Stomach (tissue), 8 donors: ENCODE measurements at regions not wholly inside any gene's neighbourhood (a gene's known extent, or its start where the extent isn't known, plus 50 kb on each side); places are given as distances from the start of the nearest gene placed in this dataset.

ENCODE experiments used
- DNase-seq, 2 donors: peaks; one replicate each; pipeline versions ENCODE4 v3.0.0 to v3.0.0-alpha.2; 2013 to 2019
- H3K27ac ChIP-seq, 5 donors: fragments of 200-600 bp in 4 of 5; sonication (generic) in 4 of 5; one replicate each; pipeline ENCODE4 v1.5.1; 2013 to 2019; ENCODE audit warnings: mild to moderate bottlenecking in 1 of 5, moderate library complexity in 1 of 5
- H3K27me3 ChIP-seq, 3 donors: fragments of 200-600 bp; sonication (generic); one replicate each; pipeline ENCODE4 v1.5.1; 2017 to 2019; ENCODE audit warnings: mixed run types in 1 of 3
- H3K36me3 ChIP-seq, 4 donors: fragments of 200-600 bp; sonication (generic); 1 replicate in 3 of 4; 2 replicates in 1 of 4; pipeline ENCODE4 v1.5.1; 2016 to 2019
- H3K4me1 ChIP-seq, 4 donors: fragments of 200-600 bp; sonication (generic); one replicate each; pipeline ENCODE4 v1.5.1; 2016 to 2019
- H3K4me3 ChIP-seq, 4 donors: fragments of 200-600 bp; sonication (generic) in 3 of 4; one replicate each; pipeline ENCODE4 v1.5.1; 2016 to 2019; ENCODE audit warnings: mild to moderate bottlenecking in 1 of 4
- H3K9me3 ChIP-seq, 4 donors: fragments of 200-600 bp; sonication (generic); one replicate each; pipeline ENCODE4 v1.5.1; 2016 to 2019
- EP300 ChIP-seq: sonication (generic); formaldehyde crosslinking; IDR thresholded peaks from one replicate; pipeline ENCODE4 v1.6.1; 2017; ENCODE audit warnings: antibody characterized with exemption
- POLR2A ChIP-seq, 4 donors: fragments of 450-650 bp; IDR thresholded peaks; one replicate each; pipeline ENCODE4 v1.6.1; 2016; ENCODE audit warnings: antibody characterized with exemption in 4 of 4, control low read depth in 2 of 4, mild to moderate bottlenecking in 1 of 4, moderate library complexity in 1 of 4
- POLR2AphosphoS5 ChIP-seq, 3 donors: sonication (generic); formaldehyde crosslinking; IDR thresholded peaks; one replicate each; pipeline ENCODE4 v1.6.1; 2016; ENCODE audit warnings: antibody characterized with exemption in 3 of 3
- WGBS, 5 donors: extraction: QIAGEN DNeasy Blood & Tissue Kit in 3 of 5; methylation state at CpG; one replicate each; pipeline versions ENCODE4 v1.1.5 to v1.1.7; 2013 to 2018; 5-methylcytosine and 5-hydroxymethylcytosine counted together
- intact Hi-C: fragments of 100-400 bp; cut with DNase I; formaldehyde crosslinking; loops from one replicate; pipeline ENCODE4 v1.15.1; 2023; ENCODE audit warnings: low total_unique reads
- TF ChIP-seq, protein P1 (sequence below), 7 experiments: fragments of 450-650 bp in 4 of 7; fragments of 200-600 bp in 3 of 7; sonication (generic) in 3 of 7; IDR thresholded peaks; one replicate each; pipeline ENCODE4 v1.5.1; 2016 to 2019; ENCODE audit warnings: antibody characterized with exemption in 7 of 7, control low read depth in 2 of 7, mild to moderate bottlenecking in 1 of 7
- donor health status: healthy with polysubstance abuse.
- donor health status: Bipolar disorder and iron deficiency.
- donor health status: healthy.

DNA sequence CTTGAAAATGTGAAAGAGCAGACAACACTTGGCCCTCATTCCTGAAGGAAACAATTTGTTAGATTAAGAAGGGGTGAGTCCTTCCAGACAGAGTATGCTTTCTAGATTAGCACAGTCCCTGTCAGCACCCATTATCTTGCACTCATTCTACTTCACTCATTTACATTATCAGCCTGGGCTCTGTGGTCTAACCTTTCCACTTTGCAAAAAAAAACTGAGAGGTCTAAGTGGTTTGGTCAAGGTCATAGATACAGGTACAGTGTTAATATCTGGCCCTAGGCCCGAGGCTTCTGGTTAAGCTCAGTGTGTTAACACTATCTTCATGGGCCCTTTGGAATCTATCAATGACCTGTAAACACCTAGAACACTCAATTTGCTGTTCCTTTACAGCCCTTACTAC is 123.4 kb upstream of the LRRN1 start:
- WGBS, 5 donors: 12 to 44% (median 20%) methylated on average over 1 of the region's 1 CpG

DNA sequence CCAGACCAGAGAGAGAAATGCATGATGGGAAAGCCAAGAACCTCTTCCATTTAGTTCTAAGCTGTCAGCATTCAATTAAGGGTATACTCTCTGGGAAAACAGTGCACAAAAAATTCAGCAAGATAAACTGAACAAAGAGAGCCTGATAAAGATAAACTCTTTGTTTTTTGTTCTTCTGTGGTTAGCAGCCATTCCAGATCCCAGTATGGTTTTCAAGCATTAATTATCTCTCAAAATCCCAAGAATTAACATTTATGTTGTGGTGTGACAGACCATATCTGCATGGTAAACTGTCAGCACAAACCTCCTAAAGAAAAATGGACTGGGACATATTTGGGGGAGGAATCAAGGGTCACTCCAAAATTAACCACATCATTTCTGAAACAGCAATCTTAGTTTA is 124.0 kb upstream of the LRRN1 start:
- intact Hi-C loops: no loop called here
- Histone ChIP-seq H3K9me3 (no peaks in the 10 kb centered on the region), H3K4me3 (no peak overlapping the region), H3K27me3 (no peaks in the 10 kb centered on the region), H3K36me3 (no peaks in the 10 kb centered on the region), H3K27ac (no peak overlapping the region), H3K4me1 (no peaks in the 10 kb centered on the region)
- TF ChIP-seq POLR2AphosphoS5 (IDR thresholded peaks at IDR 0.05) (no peak), POLR2A (IDR thresholded peaks at IDR 0.05) (no peak), EP300 (no peak)
- TF ChIP-seq, protein P1, sequence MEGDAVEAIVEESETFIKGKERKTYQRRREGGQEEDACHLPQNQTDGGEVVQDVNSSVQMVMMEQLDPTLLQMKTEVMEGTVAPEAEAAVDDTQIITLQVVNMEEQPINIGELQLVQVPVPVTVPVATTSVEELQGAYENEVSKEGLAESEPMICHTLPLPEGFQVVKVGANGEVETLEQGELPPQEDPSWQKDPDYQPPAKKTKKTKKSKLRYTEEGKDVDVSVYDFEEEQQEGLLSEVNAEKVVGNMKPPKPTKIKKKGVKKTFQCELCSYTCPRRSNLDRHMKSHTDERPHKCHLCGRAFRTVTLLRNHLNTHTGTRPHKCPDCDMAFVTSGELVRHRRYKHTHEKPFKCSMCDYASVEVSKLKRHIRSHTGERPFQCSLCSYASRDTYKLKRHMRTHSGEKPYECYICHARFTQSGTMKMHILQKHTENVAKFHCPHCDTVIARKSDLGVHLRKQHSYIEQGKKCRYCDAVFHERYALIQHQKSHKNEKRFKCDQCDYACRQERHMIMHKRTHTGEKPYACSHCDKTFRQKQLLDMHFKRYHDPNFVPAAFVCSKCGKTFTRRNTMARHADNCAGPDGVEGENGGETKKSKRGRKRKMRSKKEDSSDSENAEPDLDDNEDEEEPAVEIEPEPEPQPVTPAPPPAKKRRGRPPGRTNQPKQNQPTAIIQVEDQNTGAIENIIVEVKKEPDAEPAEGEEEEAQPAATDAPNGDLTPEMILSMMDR (IDR thresholded peaks at IDR 0.05): no peak
- no peak for DNase-seq

More for the DNA sequence above, 123.4 kb upstream of the LRRN1 start:
- Histone ChIP-seq H3K4me3 (no peak overlapping the region), H3K4me1 (no peaks in the 10 kb centered on the region), H3K27ac (no peak overlapping the region), H3K9me3 (no peaks in the 10 kb centered on the region), H3K27me3 (no peaks in the 10 kb centered on the region), H3K36me3 (no peaks in the 10 kb centered on the region)
- intact Hi-C loops: no loop called here
- TF ChIP-seq, protein P1 (IDR thresholded peaks at IDR 0.05): no peak
- no peak for TF ChIP-seq POLR2AphosphoS5 (IDR thresholded peaks at IDR 0.05)
- no peak for TF ChIP-seq EP300
- TF ChIP-seq POLR2A (IDR thresholded peaks at IDR 0.05): no peak
- no peak for DNase-seq

DNA sequence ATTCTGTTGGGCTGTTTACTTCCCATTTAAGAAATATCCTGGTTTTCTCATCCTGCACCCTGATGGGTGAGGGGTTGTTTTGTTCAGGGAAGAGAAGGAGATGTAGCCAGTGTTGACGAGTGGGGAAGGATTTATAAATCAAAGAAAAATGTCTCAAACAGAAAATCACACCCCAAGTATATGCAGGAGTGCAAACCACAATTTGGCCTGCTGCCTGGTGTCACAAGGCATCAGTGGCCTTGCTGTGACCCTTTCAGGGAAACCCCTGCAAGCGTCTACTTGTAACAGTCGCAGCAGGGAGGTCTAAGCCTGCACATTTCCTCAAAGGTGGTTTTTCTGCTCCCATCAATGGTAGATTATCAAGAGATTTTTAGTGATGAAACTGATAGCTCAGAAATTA is 132.6 kb upstream of the LRRN1 start:
- TF ChIP-seq EP300: no peak
- TF ChIP-seq, protein P1 (IDR thresholded peaks at IDR 0.05): no peak
- no peak for TF ChIP-seq POLR2A (IDR thresholded peaks at IDR 0.05)
- TF ChIP-seq POLR2AphosphoS5 (IDR thresholded peaks at IDR 0.05): no peak
- Histone ChIP-seq H3K9me3 (no peaks in the 10 kb centered on the region), H3K4me3 (no peak overlapping the region), H3K27me3 (no peaks in the 10 kb centered on the region), H3K27ac (no peak overlapping the region), H3K36me3 (no peaks in the 10 kb centered on the region), H3K4me1 (no peaks in the 10 kb centered on the region)
- intact Hi-C loops: no loop called here
- WGBS, 5 donors: 30 to 55% (median 43%) methylated on average over 3 of the region's 3 CpGs
- DNase-seq: peak in 1 of 2 donors; percentile 10

DNA sequence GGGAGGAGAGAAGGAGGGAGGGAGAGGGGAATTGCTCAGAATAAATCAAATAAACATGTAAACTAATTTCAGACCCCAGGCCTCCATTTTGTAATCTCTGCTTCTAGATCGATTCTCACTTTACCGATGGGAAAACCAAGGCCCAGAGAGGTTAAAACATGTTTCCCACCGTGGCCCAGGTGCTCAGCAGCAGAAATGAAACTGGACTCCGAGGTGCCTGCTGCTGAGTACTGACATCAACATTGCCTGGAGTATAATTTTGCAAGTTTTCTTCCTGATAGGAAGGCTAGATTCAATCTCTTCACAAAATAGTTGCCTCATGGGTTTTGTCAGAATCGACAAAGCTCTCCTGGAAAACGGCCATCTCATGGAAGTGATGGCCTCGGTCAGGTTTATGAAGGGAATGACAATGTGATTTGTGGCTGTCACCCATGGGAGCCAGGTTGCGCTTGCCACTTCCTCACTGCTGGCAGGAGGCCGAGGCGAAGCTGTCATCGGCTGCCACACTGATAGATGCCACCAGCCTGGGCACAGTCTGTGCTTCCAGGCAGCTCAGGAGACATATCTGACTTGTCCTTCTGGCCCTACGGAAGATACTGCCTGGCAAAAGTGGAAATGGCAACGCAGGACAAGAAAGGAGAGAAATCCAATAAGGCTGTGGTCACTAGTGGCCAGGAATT is 133.1 kb upstream of the LRRN1 start:
- TF ChIP-seq EP300 (no peak), POLR2A (IDR thresholded peaks at IDR 0.05) (no peak), POLR2AphosphoS5 (IDR thresholded peaks at IDR 0.05) (no peak)
- TF ChIP-seq, protein P1 (IDR thresholded peaks at IDR 0.05): no peak
- intact Hi-C loops: no loop called here
- DNase-seq: no peak

More for the DNA sequence above, 133.1 kb upstream of the LRRN1 start:
- Histone ChIP-seq H3K4me3 (no peak overlapping the region), H3K36me3 (no peaks in the 10 kb centered on the region), H3K27ac (no peak overlapping the region), H3K4me1 (no peaks in the 10 kb centered on the region), H3K27me3 (no peaks in the 10 kb centered on the region), H3K9me3 (no peaks in the 10 kb centered on the region)
- WGBS, 5 donors: 64 to 79% (median 75%) methylated on average over 13 of the region's 13 CpGs
